Ishikawa (cell line): ENCODE measurements at regions not wholly inside any gene's neighbourhood (a gene's known extent, or its start where the extent isn't known, plus 50 kb on each side); places are given as distances from the start of the nearest gene placed in this dataset.

Source experiments
- MAX ChIP-seq: IDR thresholded peaks from 2 replicates; pipeline ENCODE4 v1.6.1; 2012
- TEAD4 ChIP-seq: IDR thresholded peaks from 2 replicates; pipeline ENCODE4 v1.6.1; 2012
- YY1 ChIP-seq: IDR thresholded peaks from 2 replicates; pipeline ENCODE4 v1.6.1; 2012; ENCODE audit warnings: low read depth

- TF ChIP-seq YY1, result no peak
- no peak for TF ChIP-seq MAX
- no peak for TF ChIP-seq TEAD4
Measured at GRCh38 chr10:62633976-62634375, 170.5 kb upstream of the ADO start.
